Astrocyte (in vitro differentiated cells and primary cell): ENCODE measurements at regions not wholly inside any gene's neighbourhood (a gene's known extent, or its start where the extent isn't known, plus 50 kb on each side); places are given as distances from the start of the nearest gene placed in this dataset.

Source experiments
- EZH2 ChIP-seq: IDR thresholded peaks from 2 replicates; pipeline ENCODE4 v1.6.1; 2012; ENCODE audit warnings: mild to moderate bottlenecking, low read length, inconsistent platforms; ENCODE audit not compliant: insufficient read depth
- TF ChIP-seq, protein P1 (sequence below): IDR thresholded peaks from 2 replicates; pipeline ENCODE4 v1.5.1; 2011; ENCODE audit warnings: low read depth, mild to moderate bottlenecking, inconsistent platforms, low read length, moderate library complexity; ENCODE audit not compliant: insufficient read depth

DNA sequence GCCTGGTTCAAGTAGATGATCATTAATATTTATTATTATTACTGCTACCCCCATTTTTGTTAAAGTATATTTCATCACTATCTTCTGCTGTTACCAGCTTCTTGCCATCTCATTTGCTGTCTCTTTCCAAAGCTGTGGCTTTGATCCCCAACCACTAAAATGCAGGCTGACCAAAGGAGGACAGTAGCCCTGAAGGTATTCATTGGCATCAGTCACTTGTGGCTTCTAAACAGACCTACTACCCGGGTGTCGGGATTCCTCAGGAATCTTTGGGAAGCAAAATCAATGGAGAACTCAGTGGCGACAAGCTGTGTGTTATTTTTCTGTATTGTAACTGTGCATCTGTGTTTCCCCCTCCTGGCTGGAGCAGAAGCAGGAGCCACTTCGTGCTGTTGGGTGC is 379.2 kb upstream of the ERCC4 start:
- TF ChIP-seq, protein P1, sequence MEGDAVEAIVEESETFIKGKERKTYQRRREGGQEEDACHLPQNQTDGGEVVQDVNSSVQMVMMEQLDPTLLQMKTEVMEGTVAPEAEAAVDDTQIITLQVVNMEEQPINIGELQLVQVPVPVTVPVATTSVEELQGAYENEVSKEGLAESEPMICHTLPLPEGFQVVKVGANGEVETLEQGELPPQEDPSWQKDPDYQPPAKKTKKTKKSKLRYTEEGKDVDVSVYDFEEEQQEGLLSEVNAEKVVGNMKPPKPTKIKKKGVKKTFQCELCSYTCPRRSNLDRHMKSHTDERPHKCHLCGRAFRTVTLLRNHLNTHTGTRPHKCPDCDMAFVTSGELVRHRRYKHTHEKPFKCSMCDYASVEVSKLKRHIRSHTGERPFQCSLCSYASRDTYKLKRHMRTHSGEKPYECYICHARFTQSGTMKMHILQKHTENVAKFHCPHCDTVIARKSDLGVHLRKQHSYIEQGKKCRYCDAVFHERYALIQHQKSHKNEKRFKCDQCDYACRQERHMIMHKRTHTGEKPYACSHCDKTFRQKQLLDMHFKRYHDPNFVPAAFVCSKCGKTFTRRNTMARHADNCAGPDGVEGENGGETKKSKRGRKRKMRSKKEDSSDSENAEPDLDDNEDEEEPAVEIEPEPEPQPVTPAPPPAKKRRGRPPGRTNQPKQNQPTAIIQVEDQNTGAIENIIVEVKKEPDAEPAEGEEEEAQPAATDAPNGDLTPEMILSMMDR: no peak
- TF ChIP-seq EZH2: no peak
